GM19463 (cell line): ENCODE measurements at regions not wholly inside any gene's neighbourhood (a gene's known extent, or its start where the extent isn't known, plus 50 kb on each side); places are given as distances from the start of the nearest gene placed in this dataset.
"Not testable (repeated sequence)": the region's sequence is repeated elsewhere in the genome, so short reads cannot be mapped to it uniquely, and the experiment has no call there.

Source experiments
- ATAC-seq: cut with Tn5 transposase; IDR thresholded peaks from one replicate; pipeline ENCODE4 v1.9.1; 2021; ENCODE audit warnings: mild to moderate bottlenecking, moderate library complexity; ENCODE audit not compliant: unreplicated experiment

- not testable (repeated sequence) for ATAC-seq
Observed at GRCh38 chr6:166846446-166847142, 109.8 kb downstream of the RNASET2 start.

GRCh38 chr6:166842607-166843006, 113.7 kb downstream of the RNASET2 start:
- no peak for ATAC-seq

- no peak for ATAC-seq
Observed at GRCh38 chr6:166841216-166841615, 115.1 kb downstream of the RNASET2 start.

GRCh38 chr6:166839569-166839968, 116.8 kb downstream of the RNASET2 start:
- no peak for ATAC-seq

- no peak for ATAC-seq
Observed at GRCh38 chr6:166838987-166839386, 117.4 kb downstream of the RNASET2 start.

GRCh38 chr6:166836785-166837718, 119.3 kb downstream of the RNASET2 start:
- ATAC-seq, result no peak

GRCh38 chr6:166834049-166834448, 122.3 kb downstream of the RNASET2 start:
- no peak for ATAC-seq

GRCh38 chr6:166830891-166831363, 125.4 kb downstream of the RNASET2 start:
- peak; percentile 39 for ATAC-seq

GRCh38 chr6:166830185-166830890, 126.0 kb downstream of the RNASET2 start:
- ATAC-seq, result peak; percentile 85

- ATAC-seq, result no peak
Observed at GRCh38 chr6:166826264-166826663, 130.1 kb downstream of the RNASET2 start.

- no peak for ATAC-seq
Observed at GRCh38 chr6:166825553-166826145, 130.7 kb downstream of the RNASET2 start.

GRCh38 chr6:166824880-166825250, 131.5 kb downstream of the RNASET2 start:
- ATAC-seq, result no peak

GRCh38 chr6:166824146-166824879, 132.0 kb downstream of the RNASET2 start:
- ATAC-seq, result no peak

GRCh38 chr6:166822609-166823008, 133.7 kb downstream of the RNASET2 start:
- no peak for ATAC-seq

GRCh38 chr6:166820483-166820882, 135.9 kb downstream of the RNASET2 start:
- ATAC-seq, result no peak

- ATAC-seq, result no peak
Observed at GRCh38 chr6:166820070-166820469, 136.3 kb downstream of the RNASET2 start.

GRCh38 chr6:166815629-166816028, 140.7 kb downstream of the RNASET2 start:
- ATAC-seq, result no peak

- no peak for ATAC-seq
Observed at GRCh38 chr6:166814390-166814789, 142.0 kb downstream of the RNASET2 start.

GRCh38 chr6:166813461-166813860, 142.9 kb downstream of the RNASET2 start:
- ATAC-seq, result no peak

- ATAC-seq, result no peak
Observed at GRCh38 chr6:166810864-166811263, 145.5 kb downstream of the RNASET2 start.
